T-helper 1 cell (primary cell): ENCODE measurements at regions not wholly inside any gene's neighbourhood (a gene's known extent, or its start where the extent isn't known, plus 50 kb on each side); places are given as distances from the start of the nearest gene placed in this dataset.

ENCODE experiments used
- DNase-seq, 5 donors: peaks; one replicate each; pipeline ENCODE4 v3.0.0-alpha.2; 2012 to 2020

GRCh38 chr1:57789936-57790335 lies 366.1 kb upstream of the DAB1 start:
- DNase-seq, result no peak

GRCh38 chr1:57788313-57788712 lies 364.5 kb upstream of the DAB1 start:
- no peak for DNase-seq

DNA sequence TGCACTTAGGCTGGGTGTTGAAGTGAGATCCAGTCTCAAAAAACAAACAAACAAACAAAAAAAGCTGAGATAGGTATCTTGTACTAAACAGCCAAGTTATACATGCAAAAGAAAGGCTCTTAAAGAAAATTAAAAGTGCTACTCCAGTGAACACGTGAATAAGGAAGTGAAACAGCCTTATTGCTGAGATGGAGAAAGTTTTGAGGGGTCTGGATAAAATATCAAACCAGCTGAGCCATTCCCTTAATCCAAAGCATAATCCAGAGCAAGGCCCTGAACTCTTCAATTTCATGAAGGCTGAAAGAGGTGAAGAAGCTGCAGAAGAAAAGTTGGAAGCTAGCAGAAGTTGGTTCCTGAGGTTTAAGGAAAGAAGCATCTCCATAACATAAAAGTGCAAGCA lies 360.5 kb upstream of the DAB1 start:
- DNase-seq, result no peak

- DNase-seq, result no peak
Observed at GRCh38 chr1:57782357-57782756, 358.5 kb upstream of the DAB1 start.

GRCh38 chr1:57772580-57773195 lies 348.8 kb upstream of the DAB1 start:
- DNase-seq, result no peak

GRCh38 chr1:57770772-57771171 lies 346.9 kb upstream of the DAB1 start:
- no peak for DNase-seq

DNA sequence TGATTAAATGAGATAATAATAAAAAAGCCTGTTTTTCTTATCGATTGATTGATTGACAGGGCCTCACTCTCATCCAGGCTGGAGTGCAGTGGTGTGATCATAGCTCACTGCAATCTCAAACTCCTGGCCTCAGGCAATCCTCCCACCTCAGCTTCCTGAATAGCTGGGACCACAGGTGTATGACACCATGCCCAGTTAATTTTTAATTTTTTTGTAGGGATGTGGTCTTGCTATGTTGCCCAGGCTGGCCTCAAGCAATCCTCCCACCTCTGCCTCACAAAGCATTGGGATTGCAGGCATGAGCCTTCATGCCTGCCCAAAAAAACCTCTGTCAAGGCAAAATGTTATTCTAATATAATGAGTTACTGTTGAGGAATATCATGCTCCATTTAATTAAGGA lies 346.4 kb upstream of the DAB1 start:
- no peak for DNase-seq

DNA sequence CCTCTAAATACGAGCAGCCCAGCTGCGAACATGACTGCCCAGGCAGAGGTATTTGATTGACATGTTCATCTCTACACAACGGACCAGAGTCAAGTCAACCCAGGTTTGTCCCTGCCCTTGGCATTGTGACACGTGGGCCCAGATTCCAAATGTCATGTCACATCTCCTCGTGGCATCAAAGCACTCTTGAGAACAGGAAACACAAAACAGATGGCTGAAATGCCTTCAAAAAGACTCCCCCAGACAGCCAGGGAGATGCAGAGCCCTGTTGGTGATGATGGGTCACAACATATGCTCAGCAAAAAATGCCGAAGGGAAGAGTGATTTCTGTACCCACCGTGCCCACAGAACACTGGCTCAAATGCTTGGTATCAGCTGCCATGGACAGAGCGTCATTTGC lies 337.8 kb upstream of the DAB1 start:
- no peak for DNase-seq

DNA sequence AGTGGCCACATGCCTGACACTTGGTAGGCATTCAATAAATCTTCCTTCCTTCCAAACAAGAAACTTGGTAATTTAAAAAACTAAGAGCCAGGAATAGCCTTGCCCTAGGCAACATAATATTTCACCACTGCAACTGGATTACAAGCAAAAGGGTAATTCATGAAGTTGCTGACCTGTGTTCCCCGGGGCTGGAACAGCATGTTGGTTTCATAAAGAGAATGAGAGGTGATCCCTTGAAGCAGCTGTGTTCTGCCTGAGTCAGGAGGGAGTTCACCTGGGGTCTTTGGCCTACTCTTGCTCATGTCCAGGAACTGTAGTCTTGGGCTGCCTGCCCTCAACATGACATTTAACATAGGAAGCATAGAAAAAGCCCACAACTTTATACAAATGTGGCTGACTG lies 329.0 kb upstream of the DAB1 start:
- no peak for DNase-seq

DNA sequence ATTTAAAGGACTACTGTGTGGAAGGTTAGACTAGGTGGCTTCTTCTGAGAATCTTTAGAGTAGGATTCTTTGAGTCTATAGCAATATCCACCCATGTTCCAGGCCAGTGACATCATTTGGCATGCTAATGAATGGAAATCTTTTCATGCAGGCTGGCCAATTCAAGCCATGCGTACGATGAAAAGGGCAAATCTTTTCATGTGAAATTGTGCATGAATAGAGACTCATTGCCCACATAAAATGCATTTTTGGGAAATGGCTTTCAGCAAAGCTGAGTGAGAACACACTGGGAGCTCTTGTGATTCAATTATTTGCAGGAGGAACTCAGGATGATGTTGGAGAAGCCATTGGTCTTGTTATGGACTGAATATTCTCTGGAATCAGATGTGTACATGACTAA lies 324.9 kb upstream of the DAB1 start:
- no peak for DNase-seq

DNA sequence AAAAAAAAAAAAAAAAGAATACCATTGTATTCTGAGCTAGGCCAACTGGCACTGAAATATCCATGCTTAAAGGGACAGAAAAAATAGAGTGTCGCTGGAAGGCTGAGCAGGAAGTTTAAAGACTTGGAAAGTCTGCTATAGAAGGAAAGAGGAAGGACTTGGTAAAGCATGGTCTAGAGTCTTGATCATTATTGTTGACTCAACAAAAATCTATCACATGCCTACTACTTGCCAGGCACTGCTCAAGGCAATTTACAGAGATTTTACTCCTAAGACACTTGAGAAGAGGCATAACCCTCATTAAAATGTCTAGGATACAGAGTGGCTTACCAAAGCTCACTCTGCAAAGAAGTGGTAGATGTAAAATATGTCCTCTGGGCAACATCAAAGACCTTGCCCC lies 324.0 kb upstream of the DAB1 start:
- DNase-seq, result no peak

GRCh38 chr1:57741521-57741920 lies 317.7 kb upstream of the DAB1 start:
- no peak for DNase-seq

GRCh38 chr1:57736940-57737339 lies 313.1 kb upstream of the DAB1 start:
- DNase-seq, result no peak

DNA sequence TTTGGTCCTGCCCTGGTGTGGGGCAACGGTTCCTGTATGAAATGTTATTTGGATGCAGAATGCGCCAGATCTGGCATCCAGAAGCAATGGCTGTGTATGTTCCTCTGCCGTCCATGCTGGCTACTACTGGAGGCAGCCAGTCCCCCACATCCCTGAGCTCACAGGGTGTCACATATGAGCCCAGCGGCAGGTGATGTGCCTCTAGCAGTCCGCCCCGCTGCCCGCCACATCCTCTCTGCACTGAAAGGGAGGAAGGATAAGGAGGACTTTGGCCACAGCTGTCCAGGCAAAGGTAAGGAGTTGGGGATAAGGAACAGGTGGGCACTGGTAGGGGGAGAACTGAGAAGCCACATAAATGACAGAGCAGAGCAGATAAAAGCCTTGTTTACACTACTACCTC lies 305.3 kb upstream of the DAB1 start:
- no peak for DNase-seq

DNA sequence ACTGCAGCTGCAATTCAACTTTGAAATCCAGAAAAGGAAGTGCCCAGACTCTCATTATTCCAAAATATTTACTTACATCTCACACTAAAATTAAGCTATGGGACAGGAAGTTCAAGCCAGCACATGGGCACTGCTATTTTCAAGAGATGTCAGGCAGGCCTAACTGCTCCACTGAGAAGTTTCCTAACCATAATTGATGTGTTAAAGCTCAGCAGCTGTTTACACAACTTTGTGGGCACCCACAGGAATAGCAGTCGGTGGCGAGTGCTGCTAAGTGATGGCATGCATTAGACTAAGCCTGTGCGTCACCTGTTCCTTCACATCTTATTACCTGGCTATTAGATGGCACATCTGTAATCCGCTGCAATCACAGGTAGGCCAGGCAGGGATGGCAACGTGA lies 303.3 kb upstream of the DAB1 start:
- no peak for DNase-seq

DNA sequence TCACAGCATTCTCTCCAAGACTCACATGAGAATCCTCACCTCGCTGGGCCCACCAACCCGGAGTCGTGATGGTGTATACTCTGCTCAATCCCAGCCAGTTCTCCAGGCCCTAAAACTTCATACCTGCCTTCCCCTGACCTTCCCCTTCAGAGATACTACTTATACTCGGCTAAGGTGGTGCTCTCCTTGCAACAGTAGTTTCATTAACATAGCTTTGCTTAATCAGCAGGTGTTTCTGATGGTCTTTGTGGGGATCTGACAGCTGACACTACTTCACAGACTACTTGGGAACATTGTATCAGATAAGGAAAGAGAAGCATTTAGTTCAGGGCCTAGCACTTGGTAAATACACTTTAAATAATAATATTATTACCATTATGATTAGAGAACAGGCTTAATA lies 301.5 kb upstream of the DAB1 start:
- no peak for DNase-seq

GRCh38 chr1:57724535-57724934 lies 300.7 kb upstream of the DAB1 start:
- no peak for DNase-seq

DNA sequence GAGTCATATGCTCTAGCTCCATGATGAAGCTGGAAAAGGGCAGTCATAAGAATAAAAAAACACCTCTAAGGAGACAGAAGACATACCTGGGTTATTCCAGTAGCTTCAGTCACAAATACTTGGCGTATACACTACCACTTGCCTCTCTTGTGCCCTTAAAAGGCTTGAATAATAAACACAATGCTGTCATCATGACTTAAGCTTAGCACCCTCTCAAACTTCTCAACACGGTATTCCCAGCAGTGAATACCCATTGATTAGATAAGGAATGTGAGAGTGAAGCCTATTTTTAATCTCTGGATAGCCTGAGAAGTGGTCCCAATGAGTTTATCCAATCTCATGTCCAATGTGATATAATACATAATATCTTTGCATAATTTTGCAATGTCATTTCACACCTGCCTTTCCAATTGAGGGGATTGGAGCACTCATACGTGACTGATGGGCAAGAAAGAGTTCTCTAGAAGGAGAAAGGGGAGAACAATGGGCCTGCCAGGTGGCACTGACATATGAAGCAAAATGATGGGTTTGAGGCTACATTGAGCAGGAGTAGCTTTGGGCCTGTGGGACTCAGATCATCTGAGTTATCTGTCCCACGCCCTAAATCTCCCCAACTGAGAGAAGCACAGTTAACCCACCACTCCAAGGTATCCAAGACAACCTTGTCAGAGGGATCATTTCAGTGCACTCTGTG lies 298.6 kb upstream of the DAB1 start:
- DNase-seq, result no peak

DNA sequence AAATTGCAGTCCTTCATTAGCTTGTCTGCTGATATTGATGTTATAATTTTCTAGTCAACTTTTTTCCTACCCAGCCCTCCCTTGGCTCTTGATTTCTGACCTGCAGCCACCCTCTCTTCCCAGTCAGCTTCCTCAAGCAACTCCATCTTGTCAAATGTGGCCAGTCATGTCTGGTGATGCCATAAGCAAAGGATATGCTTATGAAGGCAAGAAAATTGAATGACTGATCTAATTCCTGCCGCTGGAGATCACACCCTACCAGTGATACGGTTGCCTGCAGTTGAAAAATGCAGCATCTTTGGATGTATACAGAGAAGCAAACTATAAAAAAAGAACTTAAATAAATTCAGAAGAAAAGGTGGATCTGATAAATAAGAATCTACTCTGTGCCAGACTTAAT lies 297.1 kb upstream of the DAB1 start:
- DNase-seq, result no peak

DNA sequence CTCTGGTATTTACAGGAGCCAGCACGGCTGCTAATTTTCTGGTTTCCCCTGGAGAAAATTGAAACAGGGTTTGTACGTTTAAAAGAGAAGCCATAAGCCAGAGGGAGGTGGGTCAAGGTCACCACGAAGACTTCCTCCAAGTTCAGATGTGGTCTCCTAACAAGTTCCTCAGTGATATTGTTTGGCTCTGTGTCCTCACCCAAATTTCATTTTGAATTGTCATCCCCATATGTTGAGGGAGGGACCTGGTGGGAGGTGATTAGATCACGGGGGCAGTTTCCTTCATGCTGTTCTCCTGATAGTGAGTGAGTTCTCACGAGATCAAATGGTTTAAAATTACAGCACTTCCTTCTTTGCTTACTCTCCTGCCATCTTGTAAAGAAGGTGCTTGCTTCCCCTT lies 295.4 kb upstream of the DAB1 start:
- no peak for DNase-seq

- no peak for DNase-seq
Observed at GRCh38 chr1:57713501-57713900, 289.6 kb upstream of the DAB1 start.

GRCh38 chr1:57712846-57713245 lies 289.0 kb upstream of the DAB1 start:
- DNase-seq, result no peak

- no peak for DNase-seq
Observed at GRCh38 chr1:57711326-57711725, 287.5 kb upstream of the DAB1 start.

- no peak for DNase-seq
Observed at GRCh38 chr1:57707631-57708030, 283.8 kb upstream of the DAB1 start.

- DNase-seq, result no peak
Observed at GRCh38 chr1:57704811-57705210, 281.0 kb upstream of the DAB1 start.
